HL-60 (cell line): ENCODE measurements at regions not wholly inside any gene's neighbourhood (a gene's known extent, or its start where the extent isn't known, plus 50 kb on each side); places are given as distances from the start of the nearest gene placed in this dataset.

Source experiments
- DNase-seq, 2 experiments: peaks; one replicate each; pipeline ENCODE4 v3.0.0-alpha.2; 2010 to 2020; ENCODE audit warnings: low read depth in 1 of 2, low spot score in 1 of 2
- H3K27ac ChIP-seq: fragments of 250-450 bp; sonication (Bioruptor Pico); replicated peaks from 2 replicates; pipeline ENCODE4 v1.5.1; 2020; ENCODE audit warnings: mild to moderate bottlenecking, moderate library complexity
- H3K27me3 ChIP-seq: fragments of 250-450 bp; sonication (Bioruptor Pico); 2 replicates; pipeline ENCODE4 v1.5.1; 2021; ENCODE audit warnings: mild to moderate bottlenecking, moderate library complexity; ENCODE audit not compliant: insufficient read depth, poor library complexity, severe bottlenecking
- H3K4me3 ChIP-seq: replicated peaks from 2 replicates; pipeline ENCODE4 v1.5.1; 2011; ENCODE audit warnings: mild to moderate bottlenecking, control low read depth, low read length; ENCODE audit not compliant: insufficient read depth
- GABPA ChIP-seq: IDR thresholded peaks from 2 replicates; pipeline ENCODE4 v1.6.1; 2012; ENCODE audit warnings: low read depth
- POLR2AphosphoS5 ChIP-seq: IDR thresholded peaks from 2 replicates; pipeline ENCODE4 v1.6.1; 2012; ENCODE audit warnings: low read depth
- REST ChIP-seq: IDR thresholded peaks from 2 replicates; pipeline ENCODE4 v1.6.1; 2012; ENCODE audit warnings: low read depth; ENCODE audit not compliant: insufficient replicate concordance
- SPI1 ChIP-seq: IDR thresholded peaks from 2 replicates; pipeline ENCODE4 v1.6.1; 2012; ENCODE audit warnings: low read depth, mild to moderate bottlenecking, borderline replicate concordance
- TF ChIP-seq, protein P1 (sequence below): IDR thresholded peaks from one replicate; pipeline ENCODE4 v1.5.1; 2011; ENCODE audit warnings: low read length, control low read depth, inconsistent platforms; ENCODE audit not compliant: insufficient read depth

- no peak overlapping the region for H3K27ac ChIP-seq
- no peak overlapping the region for H3K4me3 ChIP-seq
- no peak for TF ChIP-seq SPI1
- TF ChIP-seq, protein P1, sequence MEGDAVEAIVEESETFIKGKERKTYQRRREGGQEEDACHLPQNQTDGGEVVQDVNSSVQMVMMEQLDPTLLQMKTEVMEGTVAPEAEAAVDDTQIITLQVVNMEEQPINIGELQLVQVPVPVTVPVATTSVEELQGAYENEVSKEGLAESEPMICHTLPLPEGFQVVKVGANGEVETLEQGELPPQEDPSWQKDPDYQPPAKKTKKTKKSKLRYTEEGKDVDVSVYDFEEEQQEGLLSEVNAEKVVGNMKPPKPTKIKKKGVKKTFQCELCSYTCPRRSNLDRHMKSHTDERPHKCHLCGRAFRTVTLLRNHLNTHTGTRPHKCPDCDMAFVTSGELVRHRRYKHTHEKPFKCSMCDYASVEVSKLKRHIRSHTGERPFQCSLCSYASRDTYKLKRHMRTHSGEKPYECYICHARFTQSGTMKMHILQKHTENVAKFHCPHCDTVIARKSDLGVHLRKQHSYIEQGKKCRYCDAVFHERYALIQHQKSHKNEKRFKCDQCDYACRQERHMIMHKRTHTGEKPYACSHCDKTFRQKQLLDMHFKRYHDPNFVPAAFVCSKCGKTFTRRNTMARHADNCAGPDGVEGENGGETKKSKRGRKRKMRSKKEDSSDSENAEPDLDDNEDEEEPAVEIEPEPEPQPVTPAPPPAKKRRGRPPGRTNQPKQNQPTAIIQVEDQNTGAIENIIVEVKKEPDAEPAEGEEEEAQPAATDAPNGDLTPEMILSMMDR = no peak
- no peak for TF ChIP-seq POLR2AphosphoS5
- no peak for TF ChIP-seq REST
- TF ChIP-seq GABPA = no peak
- no peak for DNase-seq
- no peaks in the 10 kb centered on the region for H3K27me3 ChIP-seq
These were observed 204.2 kb upstream of the PRPS1L1 start for GRCh38 chr7:18231854-18232253.

- Histone ChIP-seq H3K4me3 (no peak overlapping the region), H3K27me3 (no peaks in the 10 kb centered on the region), H3K27ac (no peak overlapping the region)
- TF ChIP-seq GABPA = no peak
- TF ChIP-seq SPI1 = no peak
- no peak for TF ChIP-seq POLR2AphosphoS5
- TF ChIP-seq, protein P1 = no peak
- TF ChIP-seq REST = no peak
- DNase-seq = no peak
These were observed 206.9 kb upstream of the PRPS1L1 start for GRCh38 chr7:18234519-18234918.

GRCh38 chr7:18235819-18236218 lies 208.2 kb upstream of the PRPS1L1 start:
- TF ChIP-seq REST = no peak
- TF ChIP-seq SPI1 = no peak
- no peak for TF ChIP-seq POLR2AphosphoS5
- TF ChIP-seq GABPA = no peak
- TF ChIP-seq, protein P1 = no peak
- no peak for DNase-seq
- no peaks in the 10 kb centered on the region for H3K27me3 ChIP-seq

More at GRCh38 chr7:18235819-18236218, 208.2 kb upstream of the PRPS1L1 start:
- Histone ChIP-seq H3K4me3 (no peak overlapping the region), H3K27ac (no peak overlapping the region)
